ENCODE measurements at regions not wholly inside any gene's neighbourhood (a gene's known extent, or its start where the extent isn't known, plus 50 kb on each side); places are given as distances from the start of the nearest gene placed in this dataset.

DNA sequence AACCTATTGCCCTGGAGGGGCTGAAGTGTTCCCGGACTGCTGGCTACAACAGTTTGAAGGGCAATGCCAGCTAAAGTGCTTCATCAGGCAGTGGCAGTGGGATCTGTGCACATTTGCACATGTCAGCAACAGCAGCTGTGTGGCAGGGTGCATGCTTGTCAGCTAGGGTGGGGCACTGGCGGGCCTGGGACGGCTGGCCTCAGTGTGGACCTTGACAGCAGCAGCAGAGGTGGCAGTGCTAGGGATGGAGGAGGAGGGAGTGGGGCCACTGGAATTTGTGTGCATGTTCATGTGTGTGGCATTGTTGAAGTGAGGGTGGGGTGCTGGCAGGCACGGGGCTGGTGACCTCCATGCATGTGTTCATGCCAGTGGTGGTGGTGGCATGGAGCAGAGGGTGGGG lies 203.3 kb upstream of the HS3ST4 start:
- Mint-ChIP-seq H3K27ac (no peak overlapping the region), H3K9me3 (peaks cover 73% of the 10 kb centered on the region), H3K4me3 (no peak overlapping the region), H3K4me1 (ENCODE audit: low read depth) (no peaks in the 10 kb centered on the region), H3K27me3 (ENCODE audit: insufficient read depth) (no peaks in the 10 kb centered on the region), H3K36me3 (ENCODE audit: low read depth) (no peaks in the 10 kb centered on the region)
- DNase-seq = no peak
- TF ChIP-seq, protein P1, sequence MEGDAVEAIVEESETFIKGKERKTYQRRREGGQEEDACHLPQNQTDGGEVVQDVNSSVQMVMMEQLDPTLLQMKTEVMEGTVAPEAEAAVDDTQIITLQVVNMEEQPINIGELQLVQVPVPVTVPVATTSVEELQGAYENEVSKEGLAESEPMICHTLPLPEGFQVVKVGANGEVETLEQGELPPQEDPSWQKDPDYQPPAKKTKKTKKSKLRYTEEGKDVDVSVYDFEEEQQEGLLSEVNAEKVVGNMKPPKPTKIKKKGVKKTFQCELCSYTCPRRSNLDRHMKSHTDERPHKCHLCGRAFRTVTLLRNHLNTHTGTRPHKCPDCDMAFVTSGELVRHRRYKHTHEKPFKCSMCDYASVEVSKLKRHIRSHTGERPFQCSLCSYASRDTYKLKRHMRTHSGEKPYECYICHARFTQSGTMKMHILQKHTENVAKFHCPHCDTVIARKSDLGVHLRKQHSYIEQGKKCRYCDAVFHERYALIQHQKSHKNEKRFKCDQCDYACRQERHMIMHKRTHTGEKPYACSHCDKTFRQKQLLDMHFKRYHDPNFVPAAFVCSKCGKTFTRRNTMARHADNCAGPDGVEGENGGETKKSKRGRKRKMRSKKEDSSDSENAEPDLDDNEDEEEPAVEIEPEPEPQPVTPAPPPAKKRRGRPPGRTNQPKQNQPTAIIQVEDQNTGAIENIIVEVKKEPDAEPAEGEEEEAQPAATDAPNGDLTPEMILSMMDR (IDR thresholded peaks at IDR 0.05) = no peak

DNA sequence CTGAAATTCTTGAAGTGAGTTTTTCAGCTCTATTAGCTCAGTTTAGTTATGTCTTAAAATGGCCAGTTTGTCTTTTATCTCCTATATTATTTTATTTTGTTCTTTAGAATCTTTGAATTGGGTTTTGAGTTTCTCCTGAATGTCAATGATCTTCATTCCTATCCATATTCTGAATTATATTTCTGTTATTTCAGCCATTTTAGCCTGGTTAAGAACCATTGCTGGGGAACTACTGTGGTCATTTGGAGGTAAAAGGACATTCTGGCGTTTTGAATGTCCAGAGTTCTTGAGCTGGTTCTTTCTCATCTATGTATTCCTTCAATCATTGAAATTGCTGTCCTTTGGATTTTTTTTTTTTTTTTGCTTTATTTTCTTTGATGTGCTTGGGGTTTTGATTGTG lies 203.9 kb upstream of the HS3ST4 start:
- Mint-ChIP-seq H3K9me3 (peaks cover 74% of the 10 kb centered on the region), H3K27ac (no peak overlapping the region), H3K36me3 (ENCODE audit: low read depth) (no peaks in the 10 kb centered on the region), H3K4me1 (ENCODE audit: low read depth) (no peaks in the 10 kb centered on the region), H3K27me3 (ENCODE audit: insufficient read depth) (no peaks in the 10 kb centered on the region), H3K4me3 (no peak overlapping the region)
- DNase-seq = no peak
- TF ChIP-seq, protein P1 (IDR thresholded peaks at IDR 0.05) = no peak

DNA sequence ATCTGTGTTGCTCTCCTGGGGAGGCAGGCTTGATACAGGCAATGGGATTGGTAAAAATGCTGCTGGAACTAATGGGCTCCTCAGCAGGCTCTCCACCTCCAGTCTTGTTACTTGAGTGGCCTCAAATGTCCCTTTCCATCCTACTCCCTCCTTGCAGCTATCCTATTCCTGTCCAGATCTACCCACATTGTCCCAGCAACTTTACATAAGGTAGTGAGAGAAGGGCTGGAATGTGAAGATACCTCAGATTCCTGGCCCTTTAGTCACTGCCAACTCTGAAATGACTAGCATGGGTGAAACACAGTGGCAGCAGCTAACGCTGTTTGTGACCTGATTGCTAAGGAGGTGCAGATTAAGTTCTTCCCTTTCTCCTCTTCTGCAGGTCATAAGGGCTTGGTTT lies 210.1 kb upstream of the HS3ST4 start:
- DNase-seq = no peak
- TF ChIP-seq, protein P1 (IDR thresholded peaks at IDR 0.05) = no peak
- Mint-ChIP-seq H3K27ac (no peak overlapping the region), H3K9me3 (peaks cover 51% of the 10 kb centered on the region), H3K4me3 (no peak overlapping the region), H3K27me3 (ENCODE audit: insufficient read depth) (no peaks in the 10 kb centered on the region), H3K36me3 (ENCODE audit: low read depth) (no peaks in the 10 kb centered on the region), H3K4me1 (ENCODE audit: low read depth) (no peaks in the 10 kb centered on the region)

DNA sequence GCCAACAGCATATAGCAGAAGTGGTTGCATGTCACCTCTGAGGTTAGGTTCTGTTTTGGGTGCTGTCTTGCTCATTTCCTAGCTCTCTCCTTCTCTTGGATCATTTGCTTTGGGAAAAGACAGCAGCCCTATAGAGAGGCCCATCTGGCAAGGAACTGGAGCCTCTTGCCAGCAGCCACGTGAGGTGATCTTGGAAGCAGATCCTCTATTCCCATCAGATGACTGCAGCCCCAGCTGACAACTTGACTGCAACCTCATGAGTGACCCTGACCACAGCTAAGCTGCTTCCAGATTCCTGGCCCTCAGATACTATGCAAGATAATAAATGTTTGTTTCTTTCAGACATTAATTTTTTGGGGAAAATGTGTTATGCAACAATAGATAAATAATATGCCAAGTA lies 213.3 kb upstream of the HS3ST4 start:
- H3K9me3 Mint-ChIP-seq = peaks cover 49% of the 10 kb centered on the region
- no peak overlapping the region for H3K27ac Mint-ChIP-seq
- H3K4me1 Mint-ChIP-seq (ENCODE audit: low read depth) = no peaks in the 10 kb centered on the region
- H3K36me3 Mint-ChIP-seq (ENCODE audit: low read depth) = no peaks in the 10 kb centered on the region
- TF ChIP-seq, protein P1 (IDR thresholded peaks at IDR 0.05) = no peak
- no peaks in the 10 kb centered on the region; the same call in 1 of the 2 replicates for H3K27me3 Mint-ChIP-seq (ENCODE audit: insufficient read depth)
- no peak overlapping the region for H3K4me3 Mint-ChIP-seq
- DNase-seq = no peak

DNA sequence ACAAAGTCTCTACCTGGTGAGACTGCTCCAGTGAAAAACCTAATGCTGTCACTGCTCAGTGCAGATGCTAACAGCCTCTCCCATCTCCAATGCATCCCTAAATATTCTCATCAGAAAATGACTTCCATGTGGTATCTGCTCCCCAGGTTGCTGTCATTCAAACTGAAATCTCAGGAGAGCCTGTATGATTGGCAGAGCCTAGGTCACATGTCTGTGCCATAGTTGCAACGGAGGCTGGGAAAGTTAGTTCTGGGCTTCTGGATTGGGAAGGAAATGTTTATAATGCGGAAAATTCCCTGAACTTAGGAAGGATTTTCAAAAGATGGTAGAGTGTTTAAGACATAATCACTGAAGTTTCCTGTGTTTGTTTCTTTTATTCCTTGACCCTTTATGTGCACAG lies 206.4 kb upstream of the ZKSCAN2 start:
- Mint-ChIP-seq H3K27ac (no peak overlapping the region), H3K36me3 (ENCODE audit: low read depth) (no peaks in the 10 kb centered on the region; the same call in 1 of the 2 replicates)

More for the DNA sequence above, 206.4 kb upstream of the ZKSCAN2 start:
- TF ChIP-seq, protein P1 (IDR thresholded peaks at IDR 0.05) = no peak
- Mint-ChIP-seq H3K9me3 (peaks cover 14% of the 10 kb centered on the region), H3K4me3 (no peak overlapping the region), H3K4me1 (ENCODE audit: low read depth) (no peaks in the 10 kb centered on the region), H3K27me3 (ENCODE audit: insufficient read depth) (no peaks in the 10 kb centered on the region)
- no peak for DNase-seq

All from HFFc6 (cell line).